ENCODE measurements at regions not wholly inside any gene's neighbourhood (a gene's known extent, or its start where the extent isn't known, plus 50 kb on each side); places are given as distances from the start of the nearest gene placed in this dataset.
A peak's percentile ranks its signal among the peaks of the same experiment; 100 is the strongest.
"Not testable (repeated sequence)": the region's sequence is repeated elsewhere in the genome, so short reads cannot be mapped to it uniquely, and the experiment has no call there.

DNA sequence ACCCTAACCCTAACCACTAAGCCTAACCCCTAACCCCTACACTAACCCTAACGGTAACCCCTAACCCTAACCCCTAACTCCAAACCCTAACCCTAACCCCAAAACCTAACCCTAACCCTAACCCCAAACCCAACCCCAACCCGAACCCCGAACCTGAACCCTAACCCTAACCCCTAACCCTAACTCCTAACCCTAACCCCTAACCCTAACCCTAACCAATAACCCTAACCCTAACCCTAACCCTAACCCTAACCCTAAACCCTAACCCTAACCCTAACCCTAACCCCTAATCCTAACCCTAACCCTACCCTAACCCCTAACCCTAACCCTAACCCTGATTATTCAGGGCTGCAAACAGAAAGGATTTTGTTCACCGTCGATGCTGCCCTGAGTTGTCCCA lies 144.6 kb upstream of the DUSP22 start:
- not testable (repeated sequence) for DNase-seq

DNA sequence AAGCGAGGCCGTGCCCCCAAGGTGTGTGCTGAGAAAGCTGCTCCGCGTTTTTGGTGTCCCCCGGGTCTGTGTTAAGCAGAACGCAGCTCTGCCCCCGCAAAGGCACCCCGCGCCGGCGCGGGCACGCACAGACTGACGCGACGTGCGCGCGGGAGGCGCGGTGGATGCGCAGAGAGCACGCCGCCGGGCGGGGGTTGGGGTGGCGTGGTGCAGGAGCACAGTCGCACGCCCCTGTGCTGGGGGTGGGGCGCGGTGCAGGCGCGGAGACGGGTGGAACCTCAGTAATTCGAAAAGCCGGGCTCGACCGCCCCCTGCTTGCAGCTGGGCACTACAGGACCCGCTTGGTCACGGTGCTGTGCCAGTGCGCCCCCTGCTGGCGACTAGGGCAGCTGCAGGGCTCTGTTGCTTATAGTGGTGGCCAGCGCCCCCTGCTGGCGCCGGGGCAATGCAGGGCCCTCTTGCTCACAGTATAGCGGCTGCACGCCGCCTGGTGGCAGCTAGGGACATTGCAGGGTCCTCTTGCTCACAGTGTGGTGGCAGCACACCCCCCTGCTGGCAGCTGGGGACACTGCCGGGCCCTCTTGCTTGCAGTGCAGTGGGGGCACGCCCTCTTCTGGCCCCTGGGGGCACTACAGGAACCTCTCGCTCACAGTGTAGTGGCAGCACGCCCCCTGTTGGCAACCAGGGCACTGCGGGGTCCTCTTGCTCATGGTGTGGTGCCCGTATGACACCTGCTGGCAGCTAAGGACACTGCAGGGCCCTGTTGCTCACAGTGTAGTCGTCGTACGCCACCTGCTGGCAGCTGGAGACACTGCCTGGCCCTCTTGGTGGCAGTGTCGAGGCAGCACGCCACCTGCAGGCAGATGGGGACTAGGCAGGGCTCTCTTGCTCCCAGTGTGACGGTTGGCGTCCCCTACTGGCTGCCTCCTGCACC lies 144.0 kb upstream of the DUSP22 start:
- peak; percentile 95 for DNase-seq

DNA sequence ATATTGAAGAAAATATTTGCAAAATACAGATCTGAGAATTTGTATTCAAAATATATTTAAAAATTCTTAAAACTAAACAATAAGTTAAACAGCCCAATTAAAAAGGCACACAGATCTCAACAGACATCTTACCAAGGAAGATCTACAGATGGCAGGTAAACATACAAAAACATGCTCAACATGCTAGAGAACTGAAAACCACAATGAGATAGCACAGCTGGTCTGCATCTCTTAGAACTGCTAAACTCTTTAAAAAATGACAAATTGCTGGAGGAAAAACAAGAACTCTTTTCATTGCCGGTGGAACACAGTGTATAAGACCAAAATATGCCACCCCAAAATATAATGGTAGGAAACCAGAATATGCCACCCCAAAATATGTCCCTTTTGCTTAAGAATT lies 142.1 kb upstream of the DUSP22 start:
- not testable (repeated sequence) for DNase-seq

DNA sequence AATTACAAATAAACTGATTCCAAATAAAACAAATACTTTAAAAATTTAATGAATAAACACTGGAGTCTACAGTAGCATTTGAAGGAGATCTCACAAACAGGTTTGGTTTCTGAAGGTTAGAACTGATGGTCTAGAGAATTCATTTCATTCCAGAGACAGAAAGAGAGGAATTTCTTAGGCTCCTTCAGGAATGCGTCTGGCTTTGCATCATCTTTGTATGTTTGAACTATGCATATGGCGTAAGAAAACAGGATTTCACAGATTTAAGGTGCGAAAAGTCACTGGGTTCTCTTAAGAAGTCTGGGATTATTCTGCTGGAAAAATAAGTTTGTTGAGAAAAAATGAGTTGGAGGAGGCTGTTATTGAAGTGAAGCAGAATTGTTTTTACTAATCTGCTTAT lies 139.9 kb upstream of the DUSP22 start:
- not testable (repeated sequence) for DNase-seq

DNA sequence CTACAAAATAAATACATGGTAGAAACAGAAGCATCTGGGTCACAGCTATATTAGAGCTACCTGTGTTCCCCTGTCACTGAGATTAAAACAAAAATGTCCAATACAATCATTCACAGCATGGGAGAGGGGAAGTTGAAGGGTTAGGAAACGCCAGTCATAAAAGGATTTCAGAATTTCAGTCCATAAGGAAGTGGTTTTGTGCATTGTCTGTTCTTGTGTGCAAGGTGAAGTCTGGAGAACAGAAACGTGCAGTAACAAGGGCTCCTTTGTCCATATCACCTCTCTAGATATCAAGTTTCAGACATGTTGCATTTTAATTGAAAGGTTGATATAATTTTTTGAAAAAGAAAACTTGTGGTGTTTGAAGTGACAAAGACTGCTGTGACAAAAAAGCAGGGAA lies 139.3 kb upstream of the DUSP22 start:
- not testable (repeated sequence) for DNase-seq

DNA sequence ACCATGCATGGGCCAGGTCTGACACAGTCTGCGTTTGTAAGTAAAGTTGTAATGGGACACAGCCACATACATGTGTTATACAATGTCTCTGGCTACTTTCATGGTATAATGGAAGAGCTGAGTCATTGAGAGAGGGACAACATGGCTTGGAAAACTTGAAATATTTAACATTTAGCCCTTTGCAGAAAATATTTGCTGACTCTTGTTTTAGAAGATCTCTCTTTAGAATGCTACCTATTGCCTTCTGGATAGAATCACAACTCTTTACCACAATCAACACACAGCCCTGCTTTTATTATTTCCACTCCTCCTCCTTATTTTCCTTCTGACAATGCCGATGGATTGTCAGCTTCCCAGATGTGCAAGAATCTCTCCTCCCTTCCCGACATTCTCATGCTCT lies 138.4 kb upstream of the DUSP22 start:
- DNase-seq = not testable (repeated sequence)

DNA sequence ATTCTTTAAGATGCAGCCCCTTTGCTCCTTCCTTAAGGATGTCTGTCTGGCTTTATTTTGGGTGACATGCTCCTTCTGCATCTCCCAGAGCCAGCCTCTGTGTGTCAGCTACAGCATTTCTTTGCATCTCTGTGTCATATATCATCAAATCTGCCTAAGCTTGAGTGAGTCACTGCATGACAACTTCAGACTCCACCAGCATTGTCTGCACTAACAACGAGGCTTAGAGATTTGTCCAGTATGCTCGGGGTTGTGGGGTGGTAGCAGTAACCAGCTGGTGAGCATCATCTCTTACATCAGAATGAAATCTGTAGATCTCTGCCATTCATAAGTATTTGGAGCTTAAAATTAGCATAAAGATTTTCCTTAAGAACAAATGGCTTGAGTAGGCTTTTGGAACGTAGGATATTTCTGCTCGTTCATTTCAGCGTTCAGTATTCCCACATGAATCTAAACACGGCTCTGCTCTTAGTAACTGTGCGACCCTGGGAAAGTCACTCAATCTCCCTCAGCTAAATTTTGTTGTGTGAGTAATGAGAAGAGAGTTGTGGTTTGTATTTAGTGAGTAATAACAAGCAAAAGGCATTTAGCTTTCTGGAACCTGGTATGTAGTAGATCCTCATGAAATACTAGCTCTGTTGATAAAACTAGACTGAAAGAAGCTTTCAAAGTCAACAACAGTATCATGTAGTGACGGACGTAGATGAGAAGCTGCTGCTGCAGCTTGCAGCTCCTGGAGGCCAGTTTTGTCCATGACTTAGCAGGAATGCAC lies 137.8 kb upstream of the DUSP22 start:
- DNase-seq = not testable (repeated sequence)

DNA sequence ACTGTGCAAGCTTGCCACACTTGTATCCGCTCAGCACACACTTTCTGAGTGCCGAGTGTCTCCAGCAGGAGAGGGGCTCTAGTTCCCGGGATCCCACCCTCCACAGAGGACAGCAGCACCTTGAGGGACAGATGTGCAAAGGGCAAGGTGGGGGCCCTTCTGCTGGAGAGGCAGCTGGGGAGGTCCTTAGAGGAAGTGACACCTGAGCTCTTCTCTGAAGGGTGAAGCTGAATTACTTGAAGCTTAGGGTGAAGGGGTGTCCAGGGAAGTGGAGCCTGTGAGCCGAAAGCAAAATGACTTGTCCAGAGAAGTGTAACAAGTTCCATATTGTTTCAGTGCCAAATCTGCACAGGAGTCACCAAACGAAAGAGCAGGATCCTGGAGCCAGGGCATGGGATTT lies 136.3 kb upstream of the DUSP22 start:
- no peak for DNase-seq

DNA sequence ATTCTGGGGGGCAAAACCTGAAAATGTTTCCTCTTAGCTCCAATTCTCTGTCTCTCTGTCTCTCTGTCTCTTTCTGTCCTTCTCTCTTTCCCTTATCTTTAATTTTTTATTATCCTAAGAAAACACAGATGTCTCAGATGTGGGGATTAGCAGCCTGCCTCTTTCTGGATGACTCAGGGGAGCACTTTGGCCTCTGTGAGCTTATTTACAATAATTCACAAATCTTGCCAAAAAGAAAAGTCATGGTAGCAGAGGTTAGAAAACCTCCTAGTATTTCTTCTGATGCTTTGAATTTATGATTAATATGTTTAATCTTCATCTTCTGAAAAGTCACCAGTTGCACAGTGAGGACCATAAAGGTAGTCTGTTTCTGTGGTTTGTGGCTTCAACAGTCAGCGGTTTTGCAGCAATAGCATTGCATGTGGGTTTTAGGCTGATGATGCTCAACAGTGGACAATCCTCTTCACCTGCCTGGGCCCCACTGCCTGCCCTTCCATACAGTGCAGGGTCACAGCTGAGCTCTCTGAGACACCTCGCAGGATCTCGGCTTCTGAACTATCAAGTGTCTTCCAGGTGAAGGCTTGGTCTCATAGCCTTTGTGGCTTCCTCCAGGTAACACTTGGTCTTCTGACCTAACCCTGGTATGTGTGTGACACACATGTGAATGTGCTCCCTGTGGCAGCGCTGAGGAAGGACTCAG lies 135.7 kb upstream of the DUSP22 start:
- DNase-seq = peak; percentile 17

DNA sequence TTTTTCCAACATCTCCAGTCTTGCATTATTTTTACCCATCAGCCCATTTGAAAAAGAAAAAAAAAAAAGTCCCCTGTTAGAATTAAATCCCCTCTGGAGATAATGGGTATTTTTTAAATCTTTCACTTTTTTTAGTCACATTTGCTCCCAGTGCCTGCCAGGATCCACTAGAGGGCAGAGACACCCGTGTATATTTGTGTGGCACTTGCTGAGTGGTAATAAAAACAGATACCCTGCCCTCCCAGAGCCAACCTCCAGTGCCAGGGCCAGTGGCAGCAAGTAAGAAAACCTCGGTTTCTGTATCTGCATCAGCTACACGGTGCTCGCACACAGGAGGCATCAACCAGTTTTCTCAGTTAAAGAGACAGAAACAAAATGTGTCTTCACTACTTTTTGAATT lies 135.1 kb upstream of the DUSP22 start:
- not testable (repeated sequence) for DNase-seq

DNA sequence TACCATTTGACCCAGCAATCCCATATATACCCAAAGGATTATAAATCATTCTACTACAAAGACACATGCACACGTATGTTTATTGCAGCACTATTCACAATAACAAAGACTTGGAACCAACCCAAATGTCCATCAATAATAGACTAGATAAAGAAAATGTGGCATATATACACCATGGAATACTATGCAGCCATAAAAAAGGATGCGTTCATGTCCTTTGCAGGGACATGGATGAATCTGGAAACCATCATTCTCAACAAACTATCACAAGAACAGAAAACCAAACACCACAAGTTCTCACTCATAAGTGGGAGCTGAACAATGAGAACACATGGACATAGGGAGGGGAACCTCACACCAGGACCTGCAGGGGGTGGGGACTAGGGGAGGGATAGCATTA lies 130.6 kb upstream of the DUSP22 start:
- DNase-seq = not testable (repeated sequence)

DNA sequence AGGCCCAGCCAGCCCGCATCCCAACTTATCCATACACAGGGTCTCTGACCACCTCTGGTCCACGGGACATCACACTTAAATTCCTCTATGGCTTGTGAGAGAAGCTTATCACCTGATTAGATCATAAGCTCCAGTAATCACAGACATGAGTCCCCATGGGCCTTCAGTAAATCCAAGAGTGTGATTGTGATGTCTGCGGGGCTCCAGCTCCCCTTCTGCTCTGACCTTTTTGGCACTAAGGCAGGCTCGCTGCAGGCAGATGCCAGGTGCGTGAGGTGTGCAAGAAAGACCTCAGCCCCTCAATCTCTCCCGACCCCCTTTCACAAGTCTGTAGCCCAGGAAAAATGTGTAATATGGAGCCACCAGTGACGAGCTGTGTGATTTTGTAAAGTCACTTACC lies 127.6 kb upstream of the DUSP22 start:
- no peak for DNase-seq

DNA sequence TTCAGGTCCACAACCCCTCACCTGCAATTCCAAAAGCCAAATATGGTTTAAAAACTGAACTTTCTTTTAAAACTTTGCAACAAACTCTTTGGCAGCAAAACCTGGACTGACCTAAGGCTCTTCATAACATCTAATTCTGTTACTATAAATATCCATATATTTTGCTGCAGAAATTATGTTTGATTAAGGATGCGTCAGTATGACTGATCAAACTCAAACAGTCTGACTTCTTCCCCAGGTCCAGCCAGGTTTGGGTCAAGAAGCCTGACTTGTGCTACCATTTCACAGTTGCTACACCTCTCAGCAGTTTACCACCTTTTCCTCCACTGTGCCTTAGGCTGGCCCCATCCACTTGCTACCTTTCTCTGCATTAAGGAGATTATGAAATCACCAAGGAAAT lies 127.0 kb upstream of the DUSP22 start:
- no peak for DNase-seq

DNA sequence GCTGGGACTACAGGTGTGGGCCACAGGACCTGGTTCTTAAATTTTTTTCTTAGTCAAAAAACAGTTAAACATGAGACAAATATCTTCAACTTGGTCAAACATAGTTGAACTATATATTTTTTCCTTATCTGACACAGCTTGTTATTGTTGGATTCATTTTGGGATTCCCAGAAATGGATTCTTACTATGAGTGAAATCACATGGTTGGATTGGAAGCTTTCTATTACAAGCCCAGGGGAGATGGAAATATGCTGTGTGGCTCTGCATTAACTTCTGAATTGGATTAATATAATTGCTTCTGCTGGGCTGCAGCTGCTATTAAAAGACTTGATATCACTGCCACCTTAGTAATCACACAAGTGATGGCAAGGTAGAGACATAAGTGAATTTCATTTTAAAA lies 126.4 kb upstream of the DUSP22 start:
- no peak for DNase-seq

DNA sequence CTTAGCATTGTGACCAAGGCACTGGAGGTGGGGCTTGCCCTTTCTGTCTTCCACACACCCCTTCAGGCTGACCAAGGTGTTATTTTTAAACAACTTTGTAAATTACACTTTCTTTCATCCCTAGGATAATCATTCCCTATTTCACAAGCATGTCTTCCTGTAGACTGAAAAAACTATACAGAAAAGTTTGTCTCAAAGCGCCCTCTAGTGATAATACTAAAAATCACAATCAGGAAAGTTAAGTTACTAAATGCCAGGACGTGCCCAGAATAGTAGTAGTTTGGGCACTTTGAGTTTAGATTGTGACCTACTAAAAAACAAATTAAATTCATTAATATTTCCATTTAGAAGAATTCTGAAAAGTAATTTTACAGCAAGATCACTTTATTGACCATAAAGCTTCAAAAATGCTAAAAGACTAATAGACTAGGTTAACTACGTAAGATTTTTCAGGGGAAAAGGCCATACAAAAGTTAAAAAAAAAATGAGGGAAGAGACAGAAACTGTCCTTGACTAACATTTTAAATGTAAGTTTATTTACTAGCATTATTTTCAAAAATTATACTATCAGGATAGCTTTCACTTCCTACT lies 123.3 kb upstream of the DUSP22 start:
- no peak for DNase-seq

DNA sequence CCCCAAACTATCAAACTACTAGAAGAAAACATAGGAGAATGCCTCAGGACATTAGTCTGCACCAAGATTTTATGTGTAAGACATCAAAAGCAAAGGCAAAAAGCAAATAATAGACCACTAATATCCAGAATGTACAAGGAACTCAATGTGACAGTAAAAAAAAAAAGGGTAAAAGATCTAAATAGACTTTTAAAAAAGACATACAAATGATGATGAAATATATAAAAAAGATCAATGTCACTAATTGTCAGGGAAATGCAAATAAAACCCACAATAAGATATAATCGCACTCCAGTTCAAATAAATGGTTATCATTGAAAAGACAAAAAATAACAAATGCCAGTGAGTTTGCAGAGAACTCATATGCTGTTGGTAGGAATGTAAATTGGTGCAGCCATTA lies 118.3 kb upstream of the DUSP22 start:
- DNase-seq = no peak

DNA sequence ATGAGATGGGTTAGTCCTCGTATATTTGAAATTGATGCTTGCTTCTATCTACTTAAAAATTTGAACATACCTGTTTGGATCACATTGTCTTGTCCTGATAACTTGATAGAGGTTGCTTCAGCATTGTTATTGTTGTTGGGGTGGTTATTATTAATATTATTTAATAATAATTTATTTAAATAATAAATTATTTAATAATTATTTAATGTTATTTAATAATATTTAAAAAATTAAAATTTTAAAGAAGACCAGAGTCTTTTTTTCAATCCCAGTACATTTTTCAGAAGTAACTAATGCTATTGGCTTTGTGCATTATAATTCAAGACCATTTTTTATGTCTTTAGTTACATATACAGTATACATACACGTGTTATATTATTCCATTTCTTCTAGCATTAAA lies 116.6 kb upstream of the DUSP22 start:
- no peak for DNase-seq

DNA sequence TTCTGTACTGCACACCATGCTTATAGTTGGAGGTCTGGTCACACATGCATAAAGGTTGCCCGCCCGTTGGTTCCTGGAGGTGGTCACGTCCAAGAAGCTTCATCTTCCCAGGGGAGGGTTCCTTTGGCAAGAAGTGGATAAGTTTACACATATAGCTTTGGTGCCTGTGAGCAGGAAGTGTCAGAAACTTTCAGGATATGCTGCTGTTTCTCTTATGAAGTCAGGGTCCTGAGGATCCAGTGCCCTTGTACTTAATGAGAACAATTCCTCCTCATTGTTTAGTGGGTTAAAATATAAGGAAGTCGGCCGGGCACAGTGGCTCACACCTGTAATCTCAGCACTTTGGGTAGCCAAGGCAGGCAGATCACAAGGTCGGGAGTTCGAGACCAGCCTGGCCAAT lies 115.5 kb upstream of the DUSP22 start:
- DNase-seq = no peak

DNA sequence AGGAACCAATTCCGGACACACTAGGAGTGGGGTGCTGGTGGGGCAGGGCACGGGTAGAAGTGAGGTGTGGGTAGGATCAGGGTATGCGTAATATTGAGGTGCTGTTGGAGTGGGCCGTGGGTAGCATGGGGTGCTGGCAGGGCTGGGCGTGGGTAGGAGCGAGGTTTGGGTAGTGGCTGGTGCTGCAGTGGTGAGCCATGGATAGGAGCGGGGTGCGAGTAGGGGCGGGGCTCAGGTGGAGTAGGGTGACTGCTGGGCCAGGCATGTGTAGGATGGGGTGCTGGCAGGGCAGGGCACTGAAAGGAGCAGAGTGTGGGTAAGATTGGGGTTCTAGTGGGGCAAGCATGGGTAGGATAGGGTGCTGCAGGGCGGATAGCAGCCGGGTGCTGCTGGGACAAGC lies 114.2 kb upstream of the DUSP22 start:
- DNase-seq = no peak

DNA sequence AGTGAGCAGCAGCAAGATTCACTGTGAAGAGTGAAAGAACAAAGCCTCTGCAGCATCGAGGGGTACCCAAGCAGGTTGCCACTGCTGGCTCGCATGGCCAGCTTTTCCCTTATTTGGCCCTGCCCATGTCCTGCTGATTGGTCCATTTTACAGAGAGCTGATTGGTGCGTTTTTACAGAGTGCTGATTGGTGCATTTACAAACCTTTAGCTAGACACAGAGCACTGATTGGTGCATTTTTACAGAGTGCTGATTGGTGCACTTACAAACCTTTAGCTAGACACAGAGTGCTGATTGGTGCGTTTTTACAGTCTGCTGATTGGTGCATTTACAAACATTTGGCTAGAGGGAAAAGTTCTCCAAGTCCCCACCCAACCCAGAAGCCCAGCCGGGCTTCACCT lies 113.4 kb upstream of the DUSP22 start:
- not testable (repeated sequence) for DNase-seq

DNA sequence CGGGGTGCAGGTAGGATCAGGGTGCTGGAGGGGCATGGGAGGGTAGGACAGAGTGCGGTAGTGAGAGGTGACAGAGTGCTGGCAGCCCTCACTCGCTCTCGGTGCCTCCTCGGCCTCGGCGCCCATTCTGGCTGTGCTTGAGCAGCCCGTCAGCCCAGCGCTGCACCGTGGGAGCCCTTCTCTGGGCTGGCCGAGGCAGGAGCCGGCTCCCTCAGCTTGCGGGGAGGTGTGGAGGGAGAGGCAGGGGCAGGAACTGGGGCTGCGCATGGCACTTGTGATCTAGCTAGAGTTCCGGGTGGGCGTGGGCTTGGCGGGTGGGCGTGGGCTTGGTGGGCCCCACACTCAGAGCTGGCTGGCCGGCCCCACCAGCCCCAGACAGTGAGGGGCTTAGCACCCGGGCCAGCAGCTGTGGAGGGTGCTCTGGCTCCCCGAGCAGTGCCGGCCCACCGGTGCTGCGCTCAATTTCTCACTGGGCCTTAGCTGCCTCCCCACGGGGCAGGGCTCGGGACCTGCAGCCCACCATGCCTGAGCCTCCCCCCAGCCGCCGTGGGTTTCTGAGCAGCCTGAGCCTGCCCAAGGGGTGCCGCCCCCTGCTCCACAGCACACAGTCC lies 112.8 kb upstream of the DUSP22 start:
- DNase-seq = no peak

DNA sequence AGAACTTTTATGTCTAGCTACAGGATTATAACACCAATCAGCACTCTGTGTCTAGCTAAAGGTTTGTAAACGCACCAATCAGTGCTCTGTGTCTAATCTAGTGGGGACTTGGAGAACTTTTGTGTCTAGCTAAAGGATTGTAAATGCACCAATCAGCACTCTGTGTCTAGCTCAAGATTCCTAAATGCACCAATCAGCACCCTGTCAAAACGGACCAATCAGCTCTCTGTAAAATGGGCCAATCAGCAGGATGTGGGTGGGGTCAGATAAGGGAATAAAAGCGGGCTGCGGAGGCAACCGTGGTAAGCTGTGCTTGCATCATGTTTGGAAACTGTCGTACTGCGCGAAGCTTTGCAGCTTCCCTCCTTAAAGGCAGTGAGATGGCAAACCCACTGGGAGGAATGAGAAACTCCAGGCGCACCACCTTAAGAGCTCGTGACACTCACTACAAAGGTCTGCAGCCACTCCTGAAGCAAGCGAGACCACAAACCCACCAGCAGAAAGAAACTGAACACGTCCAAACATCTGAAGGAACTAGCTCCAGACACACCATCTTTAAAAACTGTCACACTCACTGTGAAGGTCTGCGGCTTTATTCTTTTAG lies 112.1 kb upstream of the DUSP22 start:
- not testable (repeated sequence) for DNase-seq
